ENCODE measurements at regions not wholly inside any gene's neighbourhood (a gene's known extent, or its start where the extent isn't known, plus 50 kb on each side); places are given as distances from the start of the nearest gene placed in this dataset.

GRCh38 chr5:2475902-2476301 lies 275.6 kb downstream of the IRX2 start:
- in situ Hi-C loops (cut with HindIII; ENCODE audit: low sequenced_read_pairs), result no loop called here

DNA sequence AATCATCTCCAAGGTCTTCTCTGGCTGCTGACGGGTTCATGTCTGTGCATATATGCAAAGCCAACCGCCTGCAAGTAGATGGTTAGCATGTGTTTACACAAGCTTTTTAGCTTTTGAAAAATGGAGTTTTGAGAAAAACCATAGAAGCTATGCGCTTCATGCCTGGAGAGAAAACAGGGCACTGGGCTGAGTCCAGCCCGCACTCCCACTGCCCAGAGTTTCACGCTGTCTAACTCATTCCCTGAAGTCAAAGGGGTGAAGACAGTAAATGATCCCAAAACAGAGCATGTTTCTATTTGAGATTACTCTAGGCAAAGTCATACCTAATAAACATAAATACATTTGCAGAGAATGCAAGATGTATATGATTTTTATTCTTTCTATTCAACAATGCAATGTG lies 278.8 kb downstream of the IRX2 start:
- in situ Hi-C loops (cut with HindIII; ENCODE audit: low sequenced_read_pairs), result no loop called here
- DNase-seq (ENCODE audit: low spot score), result no peak

More at GRCh38 chr5:2475902-2476301, 275.6 kb downstream of the IRX2 start:
- no peak for DNase-seq (ENCODE audit: low spot score)

GRCh38 chr5:2471152-2471879 lies 280.2 kb downstream of the IRX2 start:
- no peak for DNase-seq (ENCODE audit: low spot score)
- in situ Hi-C loops (cut with HindIII; ENCODE audit: low sequenced_read_pairs), result no loop called here

GRCh38 chr5:2466966-2467365 lies 284.5 kb downstream of the IRX2 start:
- in situ Hi-C loops (cut with HindIII; ENCODE audit: low sequenced_read_pairs), result no loop called here
- DNase-seq (ENCODE audit: low spot score), result no peak

GRCh38 chr5:2465383-2465782 lies 286.1 kb downstream of the IRX2 start:
- no peak for DNase-seq (ENCODE audit: low spot score)
- in situ Hi-C loops (cut with HindIII; ENCODE audit: low sequenced_read_pairs), result no loop called here

DNA sequence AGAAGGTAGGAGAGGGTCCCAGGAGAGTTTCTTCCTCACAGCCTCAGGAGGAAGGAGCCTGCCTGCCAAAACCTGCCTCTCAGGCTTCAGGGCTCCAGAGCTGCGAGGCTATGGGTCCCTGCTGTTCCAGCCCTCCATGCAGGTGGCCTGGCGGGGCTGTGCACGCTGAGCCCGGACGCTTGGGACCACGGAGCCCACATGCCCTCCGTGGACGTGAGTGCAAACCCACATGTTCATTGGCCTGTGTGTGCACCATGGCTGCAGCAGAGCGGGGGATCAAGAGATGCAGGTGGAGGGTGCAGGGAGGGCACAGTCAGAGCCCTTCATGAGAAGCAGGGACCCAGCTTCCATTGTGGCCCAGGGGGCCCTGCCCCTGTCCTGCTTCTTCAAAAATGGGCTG lies 287.3 kb downstream of the IRX2 start:
- DNase-seq (ENCODE audit: low spot score), result no peak
- in situ Hi-C loops (cut with HindIII; ENCODE audit: low sequenced_read_pairs), result no loop called here

DNA sequence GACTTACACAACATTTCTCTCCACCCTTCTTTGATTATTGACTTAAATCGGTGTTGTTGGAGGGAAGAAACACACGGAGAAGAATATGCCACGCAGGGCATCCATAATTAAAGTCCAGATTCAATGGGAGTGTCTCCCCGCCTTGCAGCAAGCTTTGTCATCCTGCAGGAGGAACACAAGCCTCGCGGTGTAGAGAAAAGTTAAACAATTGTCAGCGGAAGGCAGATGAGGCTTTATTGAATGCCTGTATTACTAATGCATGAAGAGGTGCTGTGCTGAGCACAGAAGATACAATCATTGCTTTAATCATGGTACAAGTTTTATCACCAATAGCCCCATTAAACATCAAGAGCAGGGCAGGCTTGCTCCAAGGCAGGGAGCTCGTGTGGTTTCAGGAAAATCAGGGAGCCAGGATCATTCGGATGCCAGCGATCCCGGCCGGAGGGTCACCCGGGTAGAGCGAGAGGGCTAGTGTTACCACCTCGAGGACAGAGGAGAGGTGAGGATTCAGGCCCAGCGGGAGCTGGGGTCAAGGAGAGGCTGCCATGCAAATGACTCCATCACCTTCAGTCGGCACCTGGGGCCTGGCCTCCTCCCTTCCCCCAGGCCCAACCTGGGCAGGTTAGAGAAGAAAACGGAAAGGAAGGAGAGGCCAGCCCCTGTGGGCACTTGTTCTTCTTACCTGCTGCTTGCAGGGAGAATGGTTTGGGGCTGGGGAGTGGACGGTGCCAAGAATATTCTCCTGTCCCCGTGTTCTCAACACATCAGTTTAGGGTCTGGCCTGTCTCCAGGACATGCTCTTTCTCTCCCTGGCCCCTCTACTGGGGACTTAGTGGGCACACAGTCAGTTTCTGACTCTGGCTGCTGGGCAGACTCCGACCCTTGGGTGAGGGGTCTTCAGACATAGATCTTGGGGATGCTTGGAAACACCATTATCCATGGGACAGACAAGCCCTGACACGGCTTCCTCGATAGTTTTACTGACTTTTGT lies 289.5 kb downstream of the IRX2 start:
- DNase-seq (ENCODE audit: low spot score), result no peak
- in situ Hi-C loops (cut with HindIII; ENCODE audit: low sequenced_read_pairs), result no loop called here

- in situ Hi-C loops (cut with HindIII; ENCODE audit: low sequenced_read_pairs), result no loop called here
- DNase-seq (ENCODE audit: low spot score), result no peak
These were observed 291.4 kb downstream of the IRX2 start for GRCh38 chr5:2460098-2460497.

DNA sequence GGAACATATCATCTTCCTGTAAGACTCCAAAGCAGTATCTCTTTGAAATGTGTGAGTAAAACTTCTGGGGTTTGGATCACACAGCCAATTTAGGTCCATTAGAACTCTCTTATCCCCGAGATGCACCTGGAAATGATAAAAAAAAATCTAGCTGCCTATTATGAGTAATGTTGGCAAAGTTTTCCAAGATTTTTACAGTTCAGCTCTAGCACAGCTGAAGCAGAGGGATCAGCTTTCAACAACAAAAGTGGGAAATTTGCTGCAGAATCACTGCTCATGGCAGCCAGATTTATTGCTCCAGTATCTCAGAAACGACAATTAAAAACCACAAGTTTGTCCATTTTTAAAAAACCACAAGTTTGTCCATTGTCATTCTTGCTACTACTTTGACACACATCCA lies 292.2 kb downstream of the IRX2 start:
- in situ Hi-C loops (cut with HindIII; ENCODE audit: low sequenced_read_pairs), result no loop called here
- DNase-seq (ENCODE audit: low spot score), result no peak

- in situ Hi-C loops (cut with HindIII; ENCODE audit: low sequenced_read_pairs), result no loop called here
- no peak for DNase-seq (ENCODE audit: low spot score)
These were observed 295.6 kb downstream of the IRX2 start for GRCh38 chr5:2455878-2456277.

DNA sequence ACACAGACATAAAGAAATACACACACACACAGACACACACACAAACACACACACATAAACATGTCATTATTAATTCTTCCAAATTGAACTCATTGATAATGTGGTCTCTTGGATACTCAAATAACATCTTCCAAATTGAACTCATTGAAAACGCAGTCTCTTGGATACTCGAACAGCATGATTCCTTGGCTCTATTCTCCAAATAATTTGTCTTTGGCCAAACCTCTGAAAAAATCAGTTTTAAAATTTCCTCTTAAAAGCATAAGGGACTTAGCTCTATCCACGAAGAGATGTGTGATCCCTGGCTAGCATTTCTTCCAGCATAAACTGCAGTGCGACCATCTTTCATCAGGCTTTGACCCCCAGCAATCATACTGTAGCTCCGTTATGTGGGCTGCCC lies 296.6 kb downstream of the IRX2 start:
- no peak for DNase-seq (ENCODE audit: low spot score)
- in situ Hi-C loops (cut with HindIII; ENCODE audit: low sequenced_read_pairs), result no loop called here

DNA sequence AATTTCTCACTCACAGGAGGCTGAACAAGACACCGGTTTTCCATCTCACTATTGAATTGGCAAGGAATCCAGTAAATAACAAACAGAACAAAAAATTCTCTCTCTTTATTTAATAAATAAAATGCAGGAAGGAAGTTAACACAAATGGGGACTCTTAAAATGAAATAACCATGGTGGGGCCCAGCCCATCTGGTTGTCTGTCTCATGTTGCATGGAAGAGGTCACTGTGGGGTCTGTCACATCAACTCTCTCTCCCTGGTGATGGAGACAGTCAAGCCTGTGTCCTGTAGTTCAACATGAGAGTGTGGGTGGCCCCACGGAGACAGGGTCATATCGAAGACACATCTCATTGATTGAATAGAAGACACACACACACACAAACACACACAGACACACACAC lies 297.7 kb downstream of the IRX2 start:
- DNase-seq (ENCODE audit: low spot score), result no peak

DNA sequence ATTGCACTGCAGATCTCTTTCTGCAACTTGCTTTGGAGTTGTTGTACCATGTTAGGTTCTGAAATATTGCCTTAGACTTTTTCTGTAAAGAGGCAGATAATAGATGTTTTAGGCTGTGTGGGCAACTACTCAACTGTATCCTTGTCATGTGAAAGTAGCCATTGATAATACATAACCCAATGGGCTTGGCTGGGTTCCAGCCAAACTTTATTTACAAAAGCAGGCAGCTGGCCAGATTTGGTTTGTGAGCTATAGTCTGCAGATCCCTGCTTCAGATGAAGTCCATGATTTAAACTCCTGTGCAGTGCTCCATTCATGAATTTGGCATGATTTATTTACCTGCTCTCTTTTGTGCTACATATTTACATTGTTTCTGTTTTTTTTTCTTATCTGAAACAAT lies 300.4 kb downstream of the IRX2 start:
- in situ Hi-C loops (cut with HindIII; ENCODE audit: low sequenced_read_pairs), result no loop called here
- DNase-seq (ENCODE audit: low spot score), result peak; percentile 2

More for the DNA sequence above, 297.7 kb downstream of the IRX2 start:
- in situ Hi-C loops (cut with HindIII; ENCODE audit: low sequenced_read_pairs), result no loop called here

GRCh38 chr5:2442496-2443354 lies 308.8 kb downstream of the IRX2 start:
- in situ Hi-C loops (cut with HindIII; ENCODE audit: low sequenced_read_pairs), result no loop called here
- no peak for DNase-seq (ENCODE audit: low spot score)

DNA sequence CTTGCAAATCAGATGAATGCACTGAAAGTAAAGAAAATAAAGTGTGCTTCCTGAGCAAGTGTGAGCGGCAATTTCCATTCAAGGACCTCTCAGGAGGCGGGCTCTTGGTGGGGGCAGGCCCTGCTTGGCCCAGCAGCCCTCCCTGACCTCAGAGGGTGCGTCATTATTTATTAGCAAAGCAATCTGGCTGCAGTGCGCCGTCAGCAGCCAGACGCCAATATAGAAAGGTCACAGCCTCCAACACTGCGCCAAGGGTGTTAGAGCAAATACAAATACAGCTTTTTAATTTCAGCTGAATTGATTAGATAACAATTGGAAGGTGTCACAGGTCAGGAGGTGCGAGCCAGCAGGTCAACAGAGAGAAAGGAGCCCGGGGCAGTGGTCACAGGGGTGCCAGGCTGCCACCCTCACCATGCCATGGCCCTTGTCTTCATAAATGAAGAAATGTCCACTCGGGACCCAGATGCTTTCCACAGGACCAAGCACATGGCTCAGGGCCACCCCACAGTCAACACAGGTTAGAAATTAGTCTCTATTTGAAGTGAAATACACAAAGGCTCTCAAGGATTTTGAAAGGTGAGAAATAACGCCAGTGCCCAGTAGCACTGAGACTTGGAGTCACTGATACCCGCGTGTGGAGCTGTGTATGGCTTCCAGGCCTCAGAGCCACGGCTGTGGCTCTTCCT lies 309.8 kb downstream of the IRX2 start:
- no peak for DNase-seq (ENCODE audit: low spot score)
- in situ Hi-C loops (cut with HindIII; ENCODE audit: low sequenced_read_pairs), result no loop called here

- no peak for DNase-seq (ENCODE audit: low spot score)
- in situ Hi-C loops (cut with HindIII; ENCODE audit: low sequenced_read_pairs), result no loop called here
These were observed 311.9 kb downstream of the IRX2 start for GRCh38 chr5:2439608-2440007.

DNA sequence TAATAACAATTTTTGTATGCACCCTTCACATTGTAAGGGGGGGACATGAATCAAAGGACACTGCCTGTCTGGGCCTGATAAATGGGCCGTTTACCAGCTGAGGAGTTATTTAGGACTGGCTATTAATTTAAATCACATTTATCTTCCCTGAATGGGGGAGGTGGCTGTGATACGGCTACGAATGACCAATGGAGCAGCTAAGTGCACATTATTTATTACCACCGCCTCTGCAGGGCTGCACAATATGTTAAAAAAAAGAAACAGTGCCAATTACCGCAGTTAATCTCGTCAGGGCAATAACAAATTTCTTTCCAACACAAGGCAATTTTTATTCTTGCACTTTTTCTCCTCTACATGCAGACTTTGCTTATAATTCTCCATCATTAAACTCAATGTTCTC lies 318.4 kb downstream of the IRX2 start:
- in situ Hi-C loops (cut with HindIII; ENCODE audit: low sequenced_read_pairs), result no loop called here
- DNase-seq (ENCODE audit: low spot score), result no peak

GRCh38 chr5:2432076-2432920 lies 319.2 kb downstream of the IRX2 start:
- in situ Hi-C loops (cut with HindIII; ENCODE audit: low sequenced_read_pairs), result no loop called here
- DNase-seq (ENCODE audit: low spot score), result no peak
